Panc1 (cell line): ENCODE measurements at regions not wholly inside any gene's neighbourhood (a gene's known extent, or its start where the extent isn't known, plus 50 kb on each side); places are given as distances from the start of the nearest gene placed in this dataset.

ENCODE experiments used
- CTCF ChIP-seq: fragments of 450-650 bp; IDR thresholded peaks from 2 replicates; pipeline ENCODE4 v1.5.1; 2017; ENCODE audit warnings: mild to moderate bottlenecking
- POLR2AphosphoS5 ChIP-seq: IDR thresholded peaks from 2 replicates; pipeline ENCODE4 v1.6.1; 2012; ENCODE audit warnings: mild to moderate bottlenecking, low read depth, low read length, moderate library complexity

GRCh38 chr2:7492719-7493118 lies 575.5 kb downstream of the RNF144A start:
- no peak for TF ChIP-seq CTCF
- TF ChIP-seq POLR2AphosphoS5 = no peak
